ENCODE measurements at regions not wholly inside any gene's neighbourhood (a gene's known extent, or its start where the extent isn't known, plus 50 kb on each side); places are given as distances from the start of the nearest gene placed in this dataset.

GRCh38 chr1:55289042-55289441 lies 73.9 kb upstream of the USP24 start:
- Histone ChIP-seq H3K27me3 (ENCODE audit: insufficient read depth, poor library complexity, severe bottlenecking) (no peaks in the 10 kb centered on the region), H3K27ac (replicated peaks) (no peak overlapping the region), H3K4me3 (replicated peaks; ENCODE audit: insufficient read depth, low read length) (no peak overlapping the region)
- TF ChIP-seq POLR2AphosphoS5 (IDR thresholded peaks at IDR 0.05; ENCODE audit: low read depth) (no peak), SPI1 (IDR thresholded peaks at IDR 0.05; ENCODE audit: borderline replicate concordance, low read depth) (no peak), GABPA (IDR thresholded peaks at IDR 0.05; ENCODE audit: low read depth) (no peak), REST (IDR thresholded peaks at IDR 0.05; ENCODE audit: insufficient replicate concordance, low read depth) (no peak), CTCF (IDR thresholded peaks at IDR 0.05; ENCODE audit: insufficient read depth, low read length) (no peak)
- DNase-seq (ENCODE audit: low read depth in 1 of 2, low spot score in 1 of 2) = no peak

- no peak overlapping the region for H3K27ac ChIP-seq (replicated peaks)
- no peak overlapping the region for H3K4me3 ChIP-seq (replicated peaks; ENCODE audit: insufficient read depth, low read length)
- DNase-seq (ENCODE audit: low read depth in 1 of 2, low spot score in 1 of 2) = no peak
- TF ChIP-seq POLR2AphosphoS5 (IDR thresholded peaks at IDR 0.05; ENCODE audit: low read depth) (no peak), SPI1 (IDR thresholded peaks at IDR 0.05; ENCODE audit: borderline replicate concordance, low read depth) (no peak), GABPA (IDR thresholded peaks at IDR 0.05; ENCODE audit: low read depth) (no peak), CTCF (IDR thresholded peaks at IDR 0.05; ENCODE audit: insufficient read depth, low read length) (no peak), REST (IDR thresholded peaks at IDR 0.05; ENCODE audit: insufficient replicate concordance, low read depth) (no peak)
- H3K27me3 ChIP-seq (ENCODE audit: insufficient read depth, poor library complexity, severe bottlenecking) = no peaks in the 10 kb centered on the region
Measured at GRCh38 chr1:55288245-55288644, 73.1 kb upstream of the USP24 start.

- Histone ChIP-seq H3K27ac (replicated peaks) (no peak overlapping the region), H3K4me3 (replicated peaks; ENCODE audit: insufficient read depth, low read length) (no peak overlapping the region), H3K27me3 (ENCODE audit: insufficient read depth, poor library complexity, severe bottlenecking) (no peaks in the 10 kb centered on the region)
- no peak for DNase-seq (ENCODE audit: low read depth in 1 of 2, low spot score in 1 of 2)
- TF ChIP-seq CTCF (IDR thresholded peaks at IDR 0.05; ENCODE audit: insufficient read depth, low read length) = no peak
- TF ChIP-seq SPI1 (IDR thresholded peaks at IDR 0.05; ENCODE audit: borderline replicate concordance, low read depth) = no peak
- no peak for TF ChIP-seq GABPA (IDR thresholded peaks at IDR 0.05; ENCODE audit: low read depth)
Measured at GRCh38 chr1:55287723-55288122, 72.6 kb upstream of the USP24 start.

GRCh38 chr1:55286856-55287602 lies 71.9 kb upstream of the USP24 start:
- no peak overlapping the region for H3K4me3 ChIP-seq (replicated peaks; ENCODE audit: insufficient read depth, low read length)
- DNase-seq (ENCODE audit: low read depth in 1 of 2, low spot score in 1 of 2) = no peak
- TF ChIP-seq POLR2AphosphoS5 (IDR thresholded peaks at IDR 0.05; ENCODE audit: low read depth) (no peak), GABPA (IDR thresholded peaks at IDR 0.05; ENCODE audit: low read depth) (no peak), REST (IDR thresholded peaks at IDR 0.05; ENCODE audit: insufficient replicate concordance, low read depth) (no peak), CTCF (IDR thresholded peaks at IDR 0.05; ENCODE audit: insufficient read depth, low read length) (no peak), SPI1 (IDR thresholded peaks at IDR 0.05; ENCODE audit: borderline replicate concordance, low read depth) (no peak)
- no peaks in the 10 kb centered on the region for H3K27me3 ChIP-seq (ENCODE audit: insufficient read depth, poor library complexity, severe bottlenecking)
- H3K27ac ChIP-seq (replicated peaks) = no peak overlapping the region
